Keratinocyte (primary cell): ENCODE measurements at regions not wholly inside any gene's neighbourhood (a gene's known extent, or its start where the extent isn't known, plus 50 kb on each side); places are given as distances from the start of the nearest gene placed in this dataset.
"Not testable (repeated sequence)": the region's sequence is repeated elsewhere in the genome, so short reads cannot be mapped to it uniquely, and the experiment has no call there.

ENCODE experiments used
- DNase-seq: peaks from one replicate; pipeline ENCODE4 v3.0.0-alpha.2; 2011; ENCODE audit warnings: low read depth, missing footprints, low spot score
- FAIRE-seq: peaks from 2 replicates; lab custom pipeline; 2011; peaks lifted over from hg19 to GRCh38; lab: Jason Lieb, UNC
- H2AFZ ChIP-seq: 2 replicates; pipeline ENCODE4 v1.6.0; 2012; ENCODE audit warnings: low read length, control low read depth, inconsistent platforms; ENCODE audit not compliant: control insufficient read depth
- H3K27ac ChIP-seq: 2 replicates; pipeline ENCODE4 v1.5.1; 2011; ENCODE audit warnings: low read length; ENCODE audit not compliant: control insufficient read depth, insufficient read depth
- H3K27me3 ChIP-seq: 3 replicates; pipeline ENCODE4 v1.6.0; 2011; ENCODE audit warnings: low read length; ENCODE audit not compliant: control insufficient read depth, insufficient read depth; ENCODE audit errors: extremely low read depth
- H3K36me3 ChIP-seq, 2 experiments: 2 replicates in 1 of 2; 3 replicates in 1 of 2; pipeline ENCODE4 v1.5.1; 2011; ENCODE audit warnings: low read length in 2 of 2, mild to moderate bottlenecking in 1 of 2; ENCODE audit not compliant: control insufficient read depth in 2 of 2, insufficient read depth in 2 of 2; ENCODE audit errors: extremely low read depth in 1 of 2
- H3K4me1 ChIP-seq: 3 replicates; pipeline ENCODE4 v1.5.1; 2011; ENCODE audit warnings: low read length; ENCODE audit not compliant: control insufficient read depth, insufficient read depth; ENCODE audit errors: extremely low read depth
- H3K4me2 ChIP-seq: 3 replicates; pipeline ENCODE4 v1.6.0; 2011; ENCODE audit warnings: low read depth, low read length; ENCODE audit not compliant: control insufficient read depth, insufficient read depth; ENCODE audit errors: extremely low read depth
- H3K4me3 ChIP-seq, 3 experiments: fragments of 200-600 bp in 1 of 3; sonication (generic) in 1 of 3; 2 replicates in 2 of 3; 3 replicates in 1 of 3; pipeline ENCODE4 v1.5.1; 2011 to 2016; ENCODE audit warnings: low read length in 3 of 3, mild to moderate bottlenecking in 3 of 3, control low read depth in 2 of 3, inconsistent platforms in 1 of 3, low read depth in 1 of 3, mixed read lengths in 1 of 3, mixed run types in 1 of 3, moderate library complexity in 1 of 3; ENCODE audit not compliant: control insufficient read depth in 2 of 3, insufficient read depth in 2 of 3; ENCODE audit errors: extremely low read depth in 1 of 3
- H3K79me2 ChIP-seq: 2 replicates; pipeline ENCODE4 v1.6.0; 2012; ENCODE audit warnings: low read length; ENCODE audit not compliant: control insufficient read depth, insufficient read depth
- H3K9ac ChIP-seq: 3 replicates; pipeline ENCODE4 v1.6.0; 2011; ENCODE audit warnings: low read length; ENCODE audit not compliant: control insufficient read depth, insufficient read depth; ENCODE audit errors: extremely low read depth
- H3K9me1 ChIP-seq: 3 replicates; pipeline ENCODE4 v1.6.0; 2011; ENCODE audit warnings: low read length; ENCODE audit not compliant: control insufficient read depth, insufficient read depth; ENCODE audit errors: extremely low read depth
- H3K9me3 ChIP-seq: 2 replicates; pipeline ENCODE4 v1.5.1; 2012; ENCODE audit warnings: low read depth, low read length; ENCODE audit not compliant: control insufficient read depth
- H4K20me1 ChIP-seq: 3 replicates; pipeline ENCODE4 v1.6.0; 2011; ENCODE audit warnings: low read length; ENCODE audit not compliant: control insufficient read depth, insufficient read depth; ENCODE audit errors: extremely low read depth
- CTCF ChIP-seq, 3 experiments: IDR thresholded peaks in 1 of 3; conservative IDR thresholded peaks in 1 of 3; optimal IDR thresholded peaks in 1 of 3; 2 replicates in 2 of 3; 3 replicates in 1 of 3; pipeline versions ENCODE3 to v1.5.1; 2011; ENCODE audit warnings: low read length in 3 of 3, mild to moderate bottlenecking in 3 of 3, moderate library complexity in 2 of 3, control low read depth in 1 of 3, inconsistent platforms in 1 of 3; ENCODE audit not compliant: insufficient read depth in 2 of 3; ENCODE audit errors: extremely low read depth in 1 of 3
- EZH2 ChIP-seq: IDR thresholded peaks from one replicate; pipeline ENCODE4 v1.6.1; 2012; ENCODE audit warnings: inconsistent platforms, mild to moderate bottlenecking, low read length, moderate library complexity
- dilution Hi-C: fragments of 300-500 bp; cut with MboI; formaldehyde crosslinking; loops from one replicate; pipeline ENCODE4 v1.7.0; 2020; ENCODE audit warnings: low sequenced_read_pairs; ENCODE audit not compliant: extremely low pct_ligation_motif_present

- H3K27ac ChIP-seq, result no peak overlapping the region
- dilution Hi-C loops, result no loop called here
- no peak overlapping the region for H3K4me3 ChIP-seq
- FAIRE-seq, result no peak
- H3K79me2 ChIP-seq, result no peaks in the 10 kb centered on the region
- H2AFZ ChIP-seq, result no peak overlapping the region
- H3K36me3 ChIP-seq, result no peaks in the 10 kb centered on the region
- no peaks in the 10 kb centered on the region for H4K20me1 ChIP-seq
- no peaks in the 10 kb centered on the region for H3K27me3 ChIP-seq
- no peaks in the 10 kb centered on the region for H3K4me1 ChIP-seq
- no peaks in the 10 kb centered on the region for H3K9me1 ChIP-seq
- H3K9ac ChIP-seq, result no peak overlapping the region
- no peak for DNase-seq
- no peak overlapping the region for H3K4me2 ChIP-seq
- H3K9me3 ChIP-seq, result no peaks in the 10 kb centered on the region
- TF ChIP-seq EZH2 (no peak), CTCF (optimal IDR thresholded peaks at IDR 0.05 in 1 of 3, IDR thresholded peaks at IDR 0.05 in 1 of 3, conservative IDR thresholded peaks at IDR 0.05 in 1 of 3; ENCODE audit: extremely low read depth in 1 of 3, insufficient read depth in 2 of 3, low read length in 3 of 3) (no peak)
Measured at GRCh38 chr9:2274762-2275161, 259.6 kb downstream of the SMARCA2 start.

GRCh38 chr9:2276296-2276695 is 261.1 kb downstream of the SMARCA2 start:
- DNase-seq (no peak), FAIRE-seq (no peak)
- Histone ChIP-seq H3K4me3 (no peak overlapping the region), H2AFZ (no peak overlapping the region), H3K36me3 (no peaks in the 10 kb centered on the region), H3K9me3 (no peaks in the 10 kb centered on the region), H3K27me3 (no peaks in the 10 kb centered on the region), H3K27ac (no peak overlapping the region), H3K9ac (no peak overlapping the region), H3K4me1 (no peaks in the 10 kb centered on the region), H3K9me1 (no peaks in the 10 kb centered on the region), H4K20me1 (no peaks in the 10 kb centered on the region), H3K79me2 (no peaks in the 10 kb centered on the region), H3K4me2 (no peak overlapping the region)
- TF ChIP-seq EZH2, result no peak
- no peak for TF ChIP-seq CTCF (optimal IDR thresholded peaks at IDR 0.05 in 1 of 3, IDR thresholded peaks at IDR 0.05 in 1 of 3, conservative IDR thresholded peaks at IDR 0.05 in 1 of 3; ENCODE audit: extremely low read depth in 1 of 3, insufficient read depth in 2 of 3, low read length in 3 of 3)
- dilution Hi-C loops, result no loop called here

DNA sequence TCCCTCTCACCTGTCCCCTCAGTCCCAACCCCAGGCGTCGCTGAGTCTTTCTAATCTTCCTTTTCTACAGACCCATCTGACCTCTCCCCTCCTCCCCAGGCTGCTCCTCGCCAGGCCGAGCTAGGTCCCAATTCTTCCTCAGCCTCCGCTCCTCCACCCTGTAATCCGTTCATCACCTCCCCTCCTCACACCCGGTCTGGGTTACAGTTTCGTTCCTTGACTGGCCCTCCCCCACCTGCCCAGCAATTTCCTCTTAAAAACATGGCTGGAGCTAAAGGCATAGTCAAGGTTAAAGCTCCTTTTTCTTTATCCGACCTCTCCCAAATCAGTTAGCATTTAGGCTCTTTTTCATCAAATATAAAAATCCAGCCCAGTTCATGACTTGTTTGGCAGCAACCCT is 262.0 kb downstream of the SMARCA2 start:
- H3K36me3 ChIP-seq, DNase-seq, FAIRE-seq, H3K4me1 ChIP-seq, H3K4me2 ChIP-seq, H3K9me3 ChIP-seq, dilution Hi-C loops, H3K4me3 ChIP-seq, H3K27ac ChIP-seq, H3K9ac ChIP-seq, H3K27me3 ChIP-seq, H4K20me1 ChIP-seq, H2AFZ ChIP-seq, H3K9me1 ChIP-seq, H3K79me2 ChIP-seq: not testable (repeated sequence)

GRCh38 chr9:2277644-2278043 is 262.5 kb downstream of the SMARCA2 start:
- H3K4me1 ChIP-seq, H3K27me3 ChIP-seq, H3K79me2 ChIP-seq, H3K36me3 ChIP-seq, H2AFZ ChIP-seq, DNase-seq, H3K27ac ChIP-seq, H4K20me1 ChIP-seq, H3K4me2 ChIP-seq, H3K4me3 ChIP-seq, dilution Hi-C loops, FAIRE-seq, H3K9me3 ChIP-seq, H3K9ac ChIP-seq, H3K9me1 ChIP-seq: not testable (repeated sequence)
